Tibial nerve (tissue), 4 donors: ENCODE measurements at regions not wholly inside any gene's neighbourhood (a gene's known extent, or its start where the extent isn't known, plus 50 kb on each side); places are given as distances from the start of the nearest gene placed in this dataset.

Source experiments
- DNase-seq, 2 donors: peaks; one replicate each; pipeline ENCODE4 v3.0.0-alpha.2; 2019; ENCODE audit warnings: low spot score in 2 of 2
- H3K27ac ChIP-seq, 4 donors: fragments of 200-600 bp; sonication (generic) in 3 of 4; one replicate each; pipeline ENCODE4 v1.5.1; 2017 to 2019; ENCODE audit warnings: mild to moderate bottlenecking in 1 of 4
- H3K27me3 ChIP-seq, 2 donors: fragments of 200-600 bp; sonication (generic) in 1 of 2; one replicate each; pipeline versions ENCODE4 v1.5.1 to v1.6.0; 2017 to 2019
- H3K36me3 ChIP-seq, 3 donors: fragments of 200-600 bp; sonication (generic); one replicate each; pipeline ENCODE4 v1.5.1; 2018 to 2019
- H3K4me1 ChIP-seq, 4 donors: fragments of 200-600 bp; sonication (generic) in 3 of 4; one replicate each; pipeline ENCODE4 v1.5.1; 2017 to 2019
- H3K4me3 ChIP-seq, 4 donors: fragments of 200-600 bp; sonication (generic) in 3 of 4; one replicate each; pipeline ENCODE4 v1.5.1; 2017 to 2019; ENCODE audit warnings: mild to moderate bottlenecking in 1 of 4, moderate library complexity in 1 of 4
- H3K9me3 ChIP-seq, 4 donors: fragments of 200-600 bp; sonication (generic) in 3 of 4; one replicate each; pipeline ENCODE4 v1.5.1; 2017 to 2019
- EP300 ChIP-seq, 2 donors: sonication (generic); formaldehyde crosslinking; IDR thresholded peaks; one replicate each; pipeline ENCODE4 v1.6.1; 2017; ENCODE audit warnings: antibody characterized with exemption in 2 of 2, mild to moderate bottlenecking in 1 of 2
- POLR2A ChIP-seq, 2 donors: fragments of 450-650 bp; IDR thresholded peaks; one replicate each; pipeline ENCODE4 v1.6.1; 2017; ENCODE audit warnings: antibody characterized with exemption in 2 of 2, mild to moderate bottlenecking in 2 of 2, moderate library complexity in 2 of 2
- WGBS, 2 donors: methylation state at CpG; one replicate each; pipeline ENCODE4 v1.1.5; 2018; 5-methylcytosine and 5-hydroxymethylcytosine counted together
- TF ChIP-seq, protein P1 (sequence below), 5 experiments: fragments of 200-600 bp in 3 of 5; fragments of 450-650 bp in 2 of 5; sonication (generic) in 3 of 5; IDR thresholded peaks; one replicate each; pipeline ENCODE4 v1.5.1; 2016 to 2019; ENCODE audit warnings: antibody characterized with exemption in 5 of 5, mild to moderate bottlenecking in 3 of 5, moderate library complexity in 2 of 5

DNA sequence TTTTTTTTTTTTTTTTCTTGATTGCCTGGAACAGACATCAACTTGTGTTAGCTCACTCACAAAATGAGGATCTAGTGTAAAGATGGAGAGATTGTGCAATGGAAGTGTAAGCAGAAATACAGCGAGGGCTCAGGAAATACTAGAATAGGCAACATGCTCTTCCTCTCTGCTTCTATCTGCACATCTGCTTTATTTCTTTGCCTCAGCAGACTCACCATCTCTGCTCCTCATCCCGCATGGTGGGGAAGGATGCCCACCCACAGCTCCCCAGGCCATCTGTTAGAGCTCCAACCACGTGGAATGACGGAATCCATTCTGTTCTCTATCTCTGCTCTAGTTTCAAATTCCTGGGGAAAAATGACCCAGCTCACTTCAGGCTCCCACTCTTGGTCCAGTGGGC, 128.0 kb upstream of the ADAMTS9 start:
- Histone ChIP-seq H3K9me3 (no peaks in the 10 kb centered on the region), H3K27ac (peak overlapping the region in 3 of 4 donors; percentile 22 to 55 (median 36)), H3K4me3 (no peak overlapping the region), H3K4me1 (peaks cover 0 to 27% (median 11%) of the 10 kb centered on the region in 4 donors), H3K27me3 (no peaks in the 10 kb centered on the region), H3K36me3 (peaks cover 0 to 5% (median 0%) of the 10 kb centered on the region in 3 donors)
- no peak for DNase-seq
- TF ChIP-seq EP300 (IDR thresholded peaks at IDR 0.05), result no peak
- TF ChIP-seq POLR2A (IDR thresholded peaks at IDR 0.05), result no peak
- TF ChIP-seq, protein P1, sequence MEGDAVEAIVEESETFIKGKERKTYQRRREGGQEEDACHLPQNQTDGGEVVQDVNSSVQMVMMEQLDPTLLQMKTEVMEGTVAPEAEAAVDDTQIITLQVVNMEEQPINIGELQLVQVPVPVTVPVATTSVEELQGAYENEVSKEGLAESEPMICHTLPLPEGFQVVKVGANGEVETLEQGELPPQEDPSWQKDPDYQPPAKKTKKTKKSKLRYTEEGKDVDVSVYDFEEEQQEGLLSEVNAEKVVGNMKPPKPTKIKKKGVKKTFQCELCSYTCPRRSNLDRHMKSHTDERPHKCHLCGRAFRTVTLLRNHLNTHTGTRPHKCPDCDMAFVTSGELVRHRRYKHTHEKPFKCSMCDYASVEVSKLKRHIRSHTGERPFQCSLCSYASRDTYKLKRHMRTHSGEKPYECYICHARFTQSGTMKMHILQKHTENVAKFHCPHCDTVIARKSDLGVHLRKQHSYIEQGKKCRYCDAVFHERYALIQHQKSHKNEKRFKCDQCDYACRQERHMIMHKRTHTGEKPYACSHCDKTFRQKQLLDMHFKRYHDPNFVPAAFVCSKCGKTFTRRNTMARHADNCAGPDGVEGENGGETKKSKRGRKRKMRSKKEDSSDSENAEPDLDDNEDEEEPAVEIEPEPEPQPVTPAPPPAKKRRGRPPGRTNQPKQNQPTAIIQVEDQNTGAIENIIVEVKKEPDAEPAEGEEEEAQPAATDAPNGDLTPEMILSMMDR (IDR thresholded peaks at IDR 0.05), result no peak
- 63 to 64% methylated on average over 4 of the region's 4 CpGs for WGBS, 2 donors

DNA sequence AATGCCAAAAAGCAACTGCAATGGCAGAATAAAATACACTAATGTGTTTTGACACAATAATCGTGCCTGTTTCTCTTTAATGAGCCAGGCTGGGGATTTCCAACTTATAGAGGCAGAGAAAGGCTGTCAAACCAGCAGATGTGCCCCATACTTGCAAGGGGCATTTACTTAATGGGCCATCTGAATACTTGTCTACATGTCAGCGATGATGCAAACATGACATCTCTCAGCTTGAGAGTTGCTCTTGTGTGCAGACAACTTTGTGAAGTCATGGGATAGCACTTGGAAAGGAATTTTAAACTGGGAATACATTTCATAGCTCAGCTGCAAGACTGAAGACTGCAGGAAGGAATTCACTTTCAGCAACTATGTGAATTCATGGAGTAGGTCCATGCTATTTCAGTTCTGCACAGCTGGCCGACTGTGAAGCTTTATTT, 127.4 kb upstream of the ADAMTS9 start:
- Histone ChIP-seq H3K27ac (peak overlapping the region in 3 of 4 donors; percentile 22 to 55 (median 36)), H3K4me1 (peaks cover 0 to 27% (median 11%) of the 10 kb centered on the region in 4 donors), H3K36me3 (peaks cover 0 to 5% (median 0%) of the 10 kb centered on the region in 3 donors), H3K4me3 (no peak overlapping the region), H3K27me3 (no peaks in the 10 kb centered on the region), H3K9me3 (no peaks in the 10 kb centered on the region)
- WGBS, 2 donors, result 17 to 24% methylated on average over 3 of the region's 3 CpGs
- TF ChIP-seq EP300 (IDR thresholded peaks at IDR 0.05), result no peak
- TF ChIP-seq, protein P1 (IDR thresholded peaks at IDR 0.05), result no peak
- no peak for TF ChIP-seq POLR2A (IDR thresholded peaks at IDR 0.05)
- no peak for DNase-seq

DNA sequence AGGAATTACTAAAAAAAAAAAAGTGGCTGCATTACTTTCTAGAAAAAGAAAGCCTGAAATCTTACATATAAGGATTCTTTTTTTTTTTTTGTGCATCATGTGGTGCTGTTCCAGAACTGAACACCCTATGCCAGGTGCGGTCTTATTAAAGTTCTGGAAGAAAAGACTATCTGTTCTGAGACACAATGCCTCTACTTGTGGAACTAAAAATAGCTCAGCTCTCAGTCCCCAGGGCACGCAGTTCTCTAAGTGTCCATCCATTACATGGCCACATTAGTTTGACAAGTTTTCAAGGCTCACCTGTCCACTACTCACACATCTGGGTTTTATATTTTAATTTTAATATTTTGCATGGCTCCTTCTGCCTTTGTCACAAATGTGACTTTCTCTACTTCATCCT, 126.6 kb upstream of the ADAMTS9 start:
- Histone ChIP-seq H3K4me1 (peaks cover 0 to 27% (median 11%) of the 10 kb centered on the region in 4 donors), H3K27me3 (no peaks in the 10 kb centered on the region), H3K27ac (peak overlapping the region in 2 of 4 donors; percentile 36 to 55), H3K4me3 (no peak overlapping the region), H3K36me3 (peaks cover 0 to 5% (median 0%) of the 10 kb centered on the region in 3 donors), H3K9me3 (no peaks in the 10 kb centered on the region)
- TF ChIP-seq, protein P1 (IDR thresholded peaks at IDR 0.05), result no peak
- DNase-seq, result no peak
- WGBS, 2 donors, result 43 to 63% methylated on average over 2 of the region's 2 CpGs

DNA sequence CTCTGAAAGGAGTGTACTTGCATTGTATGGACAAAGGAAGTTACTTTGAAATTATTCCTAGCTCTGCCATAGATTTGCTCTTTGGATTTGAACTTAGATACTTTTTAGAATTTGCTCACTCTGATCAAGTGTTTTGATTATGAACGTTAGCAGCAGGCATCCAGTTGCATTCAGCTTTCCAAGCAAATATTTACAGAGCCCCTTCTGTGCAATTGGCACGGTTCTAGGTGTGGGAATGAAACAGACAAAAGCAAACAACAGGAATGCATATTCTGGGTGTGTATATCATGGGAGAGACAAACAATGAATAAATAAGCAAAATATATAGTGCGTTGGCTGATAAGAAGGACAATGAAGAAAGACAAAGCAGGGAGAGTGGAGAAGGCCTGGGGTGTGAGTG, 125.5 kb upstream of the ADAMTS9 start:
- H3K27ac ChIP-seq, result no peak overlapping the region
- no peak overlapping the region for H3K4me3 ChIP-seq
- H3K36me3 ChIP-seq, result peaks cover 0 to 5% (median 0%) of the 10 kb centered on the region in 3 donors
- peaks cover 0 to 27% (median 11%) of the 10 kb centered on the region in 4 donors for H3K4me1 ChIP-seq
- DNase-seq, result no peak
- TF ChIP-seq, protein P1 (IDR thresholded peaks at IDR 0.05), result no peak
- TF ChIP-seq POLR2A (IDR thresholded peaks at IDR 0.05) (no peak), EP300 (IDR thresholded peaks at IDR 0.05) (no peak)
- no peaks in the 10 kb centered on the region for H3K9me3 ChIP-seq
- WGBS, 2 donors, result 46 to 52% methylated on average over 3 of the region's 3 CpGs
- H3K27me3 ChIP-seq, result no peaks in the 10 kb centered on the region

DNA sequence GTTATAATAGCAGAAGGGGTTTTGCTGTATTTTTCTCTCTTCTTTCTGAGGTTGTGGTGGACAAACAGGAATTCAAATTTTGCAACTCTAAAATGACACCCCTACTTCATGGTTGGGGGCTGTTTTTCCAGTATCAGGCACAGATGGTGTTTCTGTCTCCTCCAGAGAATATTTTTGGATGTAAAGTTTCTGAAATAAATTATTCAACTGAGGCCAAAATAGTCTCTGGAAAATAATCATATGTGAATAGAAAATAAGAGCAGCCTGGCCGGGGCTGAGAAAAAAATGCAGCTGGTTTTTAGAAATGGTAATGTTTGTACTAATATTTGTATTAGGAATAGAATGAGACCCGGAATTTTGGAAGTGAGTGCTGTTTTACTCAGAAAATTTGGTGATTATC, 121.3 kb upstream of the ADAMTS9 start:
- WGBS, 2 donors, result 41 to 46% methylated on average over 2 of the region's 2 CpGs
- no peak overlapping the region for H3K4me3 ChIP-seq
- H3K4me1 ChIP-seq, result peaks cover 0 to 39% (median 10%) of the 10 kb centered on the region in 4 donors
- no peak for DNase-seq
- H3K27me3 ChIP-seq, result no peaks in the 10 kb centered on the region
- H3K36me3 ChIP-seq, result peaks cover 0 to 5% (median 0%) of the 10 kb centered on the region in 3 donors
- no peak overlapping the region for H3K27ac ChIP-seq
- TF ChIP-seq, protein P1 (IDR thresholded peaks at IDR 0.05), result no peak
- TF ChIP-seq EP300 (IDR thresholded peaks at IDR 0.05) (no peak), POLR2A (IDR thresholded peaks at IDR 0.05) (no peak)
- H3K9me3 ChIP-seq, result no peaks in the 10 kb centered on the region
